ENCODE measurements at regions not wholly inside any gene's neighbourhood (a gene's known extent, or its start where the extent isn't known, plus 50 kb on each side); places are given as distances from the start of the nearest gene placed in this dataset.

DNA sequence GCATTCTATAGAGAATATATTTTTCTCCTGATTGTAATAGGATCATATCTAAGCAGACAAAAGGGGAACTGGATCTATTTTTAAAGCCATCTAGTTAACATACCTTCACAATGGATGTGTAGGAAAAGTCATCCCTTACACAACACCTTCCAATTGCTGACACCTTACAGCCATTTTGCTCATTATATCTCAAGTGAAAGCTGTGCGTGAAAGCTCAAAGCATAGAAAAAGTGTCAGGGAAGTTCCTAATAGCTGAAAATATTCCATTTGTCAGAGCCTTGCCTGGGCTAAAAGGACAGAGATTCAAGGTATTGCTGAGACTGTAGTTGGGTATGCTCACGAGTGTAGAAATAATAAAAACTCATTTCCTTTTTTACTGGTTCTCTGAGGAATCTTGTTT lies 340.6 kb upstream of the KLHL1 start:
- no peaks in the 10 kb centered on the region for H3K79me2 ChIP-seq
- H3K9me3 ChIP-seq (ENCODE audit: control insufficient read depth, low read length): no peaks in the 10 kb centered on the region
- TF ChIP-seq, protein P1, sequence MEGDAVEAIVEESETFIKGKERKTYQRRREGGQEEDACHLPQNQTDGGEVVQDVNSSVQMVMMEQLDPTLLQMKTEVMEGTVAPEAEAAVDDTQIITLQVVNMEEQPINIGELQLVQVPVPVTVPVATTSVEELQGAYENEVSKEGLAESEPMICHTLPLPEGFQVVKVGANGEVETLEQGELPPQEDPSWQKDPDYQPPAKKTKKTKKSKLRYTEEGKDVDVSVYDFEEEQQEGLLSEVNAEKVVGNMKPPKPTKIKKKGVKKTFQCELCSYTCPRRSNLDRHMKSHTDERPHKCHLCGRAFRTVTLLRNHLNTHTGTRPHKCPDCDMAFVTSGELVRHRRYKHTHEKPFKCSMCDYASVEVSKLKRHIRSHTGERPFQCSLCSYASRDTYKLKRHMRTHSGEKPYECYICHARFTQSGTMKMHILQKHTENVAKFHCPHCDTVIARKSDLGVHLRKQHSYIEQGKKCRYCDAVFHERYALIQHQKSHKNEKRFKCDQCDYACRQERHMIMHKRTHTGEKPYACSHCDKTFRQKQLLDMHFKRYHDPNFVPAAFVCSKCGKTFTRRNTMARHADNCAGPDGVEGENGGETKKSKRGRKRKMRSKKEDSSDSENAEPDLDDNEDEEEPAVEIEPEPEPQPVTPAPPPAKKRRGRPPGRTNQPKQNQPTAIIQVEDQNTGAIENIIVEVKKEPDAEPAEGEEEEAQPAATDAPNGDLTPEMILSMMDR (IDR thresholded peaks at IDR 0.05): no peak
- H3K4me2 ChIP-seq (ENCODE audit: low read length): no peak overlapping the region
- H2AFZ ChIP-seq: no peak overlapping the region
- H3K27ac ChIP-seq: no peak overlapping the region
- no peaks in the 10 kb centered on the region for H3K4me1 ChIP-seq
- H3K4me3 ChIP-seq (ENCODE audit: low read depth, low read length): no peak overlapping the region
- H3K9ac ChIP-seq: no peak overlapping the region
- H3K27me3 ChIP-seq (ENCODE audit: control insufficient read depth, insufficient read depth, low read length): no peaks in the 10 kb centered on the region
- no peaks in the 10 kb centered on the region for H3K36me3 ChIP-seq (ENCODE audit: control insufficient read depth, insufficient read depth, low read length)

DNA sequence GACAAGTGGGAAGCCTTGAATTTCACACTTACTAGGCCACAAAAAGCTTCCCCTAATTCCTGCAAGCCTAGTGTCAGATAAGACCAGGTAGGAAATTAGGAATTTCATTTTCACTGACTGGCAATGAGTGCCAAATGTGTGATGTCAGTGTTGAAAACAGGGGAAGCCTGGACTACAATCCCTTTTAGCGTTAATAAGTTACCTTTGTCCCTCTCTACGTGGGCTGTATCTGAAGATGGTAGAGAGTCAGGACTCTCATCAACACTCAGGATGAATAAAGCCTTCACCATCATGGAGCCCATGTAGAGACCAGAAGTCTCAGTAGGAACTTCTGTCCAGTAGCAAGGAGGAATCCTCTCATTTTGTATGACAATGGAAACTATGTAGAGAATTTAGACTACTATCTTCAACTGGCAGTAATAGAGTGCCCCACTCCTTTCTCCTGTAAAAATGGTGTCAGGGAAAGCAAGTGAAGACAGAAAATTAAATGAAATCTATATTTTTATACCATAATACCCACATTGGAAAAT lies 324.1 kb upstream of the KLHL1 start:
- Histone ChIP-seq H3K9me3 (ENCODE audit: control insufficient read depth, low read length) (no peaks in the 10 kb centered on the region), H3K4me3 (ENCODE audit: low read depth, low read length) (no peak overlapping the region), H3K79me2 (no peaks in the 10 kb centered on the region), H2AFZ (no peak overlapping the region), H3K27me3 (ENCODE audit: control insufficient read depth, insufficient read depth, low read length) (no peaks in the 10 kb centered on the region), H3K4me2 (ENCODE audit: low read length) (no peak overlapping the region), H3K27ac (no peak overlapping the region), H3K9ac (no peak overlapping the region), H3K36me3 (ENCODE audit: control insufficient read depth, insufficient read depth, low read length) (no peaks in the 10 kb centered on the region), H3K4me1 (no peaks in the 10 kb centered on the region)
- TF ChIP-seq, protein P1 (IDR thresholded peaks at IDR 0.05): no peak

DNA sequence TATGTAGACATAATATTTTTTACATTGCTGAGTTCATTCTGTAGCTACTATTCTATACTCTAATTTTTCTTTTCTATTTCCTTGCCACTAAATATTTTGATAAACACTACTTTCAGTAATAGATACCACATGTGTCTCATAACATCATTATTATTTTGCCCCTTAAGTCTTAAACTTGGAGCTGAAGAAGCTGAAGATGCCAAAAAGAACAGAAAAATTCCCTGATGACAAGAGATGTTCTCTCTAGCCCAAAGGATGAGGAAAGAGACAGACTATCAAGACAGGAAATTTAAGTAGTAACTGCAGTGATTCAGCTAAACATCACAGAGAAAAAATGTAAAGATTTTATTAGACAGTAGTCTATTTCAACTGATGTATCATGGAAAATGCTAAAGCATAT lies 322.0 kb upstream of the KLHL1 start:
- no peaks in the 10 kb centered on the region for H3K36me3 ChIP-seq (ENCODE audit: control insufficient read depth, insufficient read depth, low read length)
- TF ChIP-seq, protein P1 (IDR thresholded peaks at IDR 0.05): no peak

DNA sequence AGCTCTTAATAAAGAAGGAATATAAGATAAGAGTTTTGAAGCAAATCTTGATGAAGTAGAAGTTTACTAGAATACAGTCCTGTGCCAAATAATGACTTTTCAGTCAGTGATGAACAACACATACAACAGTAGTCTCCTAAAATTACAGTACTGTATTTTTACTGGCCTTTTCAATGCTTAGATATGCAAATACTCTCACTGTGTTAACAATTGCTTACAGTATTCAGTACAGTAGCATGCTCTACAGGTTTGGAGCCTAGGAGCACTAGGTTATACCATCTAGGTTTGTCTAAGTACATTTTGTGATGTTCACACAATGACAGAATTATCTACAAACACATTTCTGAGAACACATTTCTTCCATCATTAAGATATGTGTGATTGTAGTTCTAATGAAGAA lies 316.7 kb upstream of the KLHL1 start:
- Histone ChIP-seq H3K27me3 (ENCODE audit: control insufficient read depth, insufficient read depth, low read length) (no peaks in the 10 kb centered on the region), H2AFZ (no peak overlapping the region), H3K4me1 (no peaks in the 10 kb centered on the region), H3K36me3 (ENCODE audit: control insufficient read depth, insufficient read depth, low read length) (no peaks in the 10 kb centered on the region), H3K27ac (no peak overlapping the region), H3K4me2 (ENCODE audit: low read length) (no peak overlapping the region), H3K79me2 (no peaks in the 10 kb centered on the region), H3K4me3 (ENCODE audit: low read depth, low read length) (no peak overlapping the region), H3K9me3 (ENCODE audit: control insufficient read depth, low read length) (no peaks in the 10 kb centered on the region), H3K9ac (no peak overlapping the region)
- TF ChIP-seq, protein P1 (IDR thresholded peaks at IDR 0.05): no peak

More for the DNA sequence above, 322.0 kb upstream of the KLHL1 start:
- Histone ChIP-seq H3K27me3 (ENCODE audit: control insufficient read depth, insufficient read depth, low read length) (no peaks in the 10 kb centered on the region), H3K9ac (no peak overlapping the region), H2AFZ (no peak overlapping the region), H3K79me2 (no peaks in the 10 kb centered on the region), H3K9me3 (ENCODE audit: control insufficient read depth, low read length) (no peaks in the 10 kb centered on the region), H3K27ac (no peak overlapping the region), H3K4me3 (ENCODE audit: low read depth, low read length) (no peak overlapping the region), H3K4me1 (no peaks in the 10 kb centered on the region), H3K4me2 (ENCODE audit: low read length) (no peak overlapping the region)

DNA sequence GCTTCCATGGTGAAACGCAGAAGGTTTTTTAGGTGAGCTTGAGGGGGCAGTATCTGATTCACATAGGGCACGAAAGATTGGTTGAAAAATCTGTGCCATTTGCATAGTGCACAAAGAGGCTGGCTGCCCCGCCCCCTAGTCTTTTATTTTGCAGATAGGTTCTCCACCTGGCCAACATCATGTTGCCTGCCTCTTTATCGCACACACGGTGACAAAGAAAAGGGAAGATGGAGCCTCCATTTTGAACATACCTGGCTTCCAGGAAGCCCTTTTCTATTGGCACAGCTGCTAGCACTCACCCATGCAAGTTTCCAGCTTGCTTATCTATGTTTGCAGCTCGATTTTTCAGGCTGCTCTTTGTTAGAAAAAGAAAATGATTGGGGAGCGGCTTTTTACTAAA lies 316.2 kb upstream of the KLHL1 start:
- H3K9me3 ChIP-seq (ENCODE audit: control insufficient read depth, low read length): no peaks in the 10 kb centered on the region
- no peaks in the 10 kb centered on the region for H3K79me2 ChIP-seq
- no peak overlapping the region for H3K4me2 ChIP-seq (ENCODE audit: low read length)
- no peaks in the 10 kb centered on the region for H3K4me1 ChIP-seq
- TF ChIP-seq, protein P1 (IDR thresholded peaks at IDR 0.05): no peak
- H3K4me3 ChIP-seq (ENCODE audit: low read depth, low read length): no peak overlapping the region
- no peaks in the 10 kb centered on the region for H3K27me3 ChIP-seq (ENCODE audit: control insufficient read depth, insufficient read depth, low read length)
- no peak overlapping the region for H2AFZ ChIP-seq
- H3K27ac ChIP-seq: no peak overlapping the region
- H3K9ac ChIP-seq: no peak overlapping the region
- no peaks in the 10 kb centered on the region for H3K36me3 ChIP-seq (ENCODE audit: control insufficient read depth, insufficient read depth, low read length)

Data from parathyroid adenoma (tissue), 2 donors.